Activated CD4-positive, alpha-beta memory T cell treated with anti-CD3 and anti-CD28 coated beads, Interleukin-2, amount 10 ng/mL, durations not matched to agents 7 days and 5 days (primary cell): ENCODE measurements at regions not wholly inside any gene's neighbourhood (a gene's known extent, or its start where the extent isn't known, plus 50 kb on each side); places are given as distances from the start of the nearest gene placed in this dataset.

ENCODE experiments used
- CTCF ChIA-PET: fragments of 350-600 bp; sonication (Branson Sonifier 250); formaldehyde crosslinking; loops from one replicate; lab custom pipeline; 2021; ENCODE audit warnings: antibody characterized with exemption, inconsistent platforms; lab: Charles Lee
- POLR2A ChIA-PET: fragments of 350-600 bp; sonication (Branson Sonifier 250); formaldehyde crosslinking; loops from one replicate; lab custom pipeline; 2021; ENCODE audit warnings: antibody characterized with exemption; lab: Charles Lee
- DNase-seq: peaks from one replicate; pipeline ENCODE4 v3.0.0-alpha.2; 2020
- H3K27ac Mint-ChIP-seq: one replicate; pipeline ENCODE4 v1.8.0; 2021; ENCODE audit warnings: mild to moderate bottlenecking, mixed read lengths
- H3K27me3 Mint-ChIP-seq: one replicate; pipeline ENCODE4 v1.8.0; 2021; ENCODE audit warnings: mixed read lengths
- H3K36me3 Mint-ChIP-seq: one replicate; pipeline ENCODE4 v1.8.0; 2021; ENCODE audit warnings: low read depth, mixed read lengths
- H3K4me1 Mint-ChIP-seq: one replicate; pipeline ENCODE4 v1.8.0; 2021; ENCODE audit warnings: mixed read lengths
- H3K4me3 Mint-ChIP-seq: one replicate; pipeline ENCODE4 v1.8.0; 2021; ENCODE audit warnings: mild to moderate bottlenecking, mixed read lengths
- H3K9me3 Mint-ChIP-seq: one replicate; pipeline ENCODE4 v1.8.0; 2021; ENCODE audit warnings: mixed read lengths

DNA sequence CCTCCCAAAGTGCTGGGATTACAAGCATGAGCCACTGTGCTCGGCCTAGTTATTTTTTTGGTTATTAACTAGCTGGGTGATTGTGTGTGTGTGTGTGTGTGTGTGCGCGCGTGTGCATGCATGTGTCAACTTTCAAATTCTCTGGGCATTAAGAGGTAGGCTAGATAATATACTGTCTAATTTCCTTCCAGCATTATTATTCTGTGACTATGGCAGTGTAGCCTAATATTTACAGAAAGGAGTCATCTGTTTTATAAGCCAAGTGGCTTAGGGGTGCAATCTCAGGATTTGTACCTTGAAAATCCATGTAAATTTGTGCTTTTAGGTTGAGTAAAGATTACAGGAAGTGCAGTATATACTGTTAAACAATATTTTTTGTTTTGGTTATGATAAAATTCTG is 85.1 kb upstream of the ZBTB20 start:
- H3K36me3 Mint-ChIP-seq, result no peaks in the 10 kb centered on the region
- CTCF ChIA-PET, result interaction anchor here (0.7 kb wide), 1 partner anchor 839 kb away, joined by 3 read pairs; no protein-coding TSS in a partner anchor
- POLR2A ChIA-PET, result no interaction called here
- no peaks in the 10 kb centered on the region for H3K4me1 Mint-ChIP-seq
- H3K27ac Mint-ChIP-seq, result no peak overlapping the region
- H3K4me3 Mint-ChIP-seq, result no peak overlapping the region
- DNase-seq, result no peak
- H3K9me3 Mint-ChIP-seq, result no peaks in the 10 kb centered on the region
- no peaks in the 10 kb centered on the region for H3K27me3 Mint-ChIP-seq

DNA sequence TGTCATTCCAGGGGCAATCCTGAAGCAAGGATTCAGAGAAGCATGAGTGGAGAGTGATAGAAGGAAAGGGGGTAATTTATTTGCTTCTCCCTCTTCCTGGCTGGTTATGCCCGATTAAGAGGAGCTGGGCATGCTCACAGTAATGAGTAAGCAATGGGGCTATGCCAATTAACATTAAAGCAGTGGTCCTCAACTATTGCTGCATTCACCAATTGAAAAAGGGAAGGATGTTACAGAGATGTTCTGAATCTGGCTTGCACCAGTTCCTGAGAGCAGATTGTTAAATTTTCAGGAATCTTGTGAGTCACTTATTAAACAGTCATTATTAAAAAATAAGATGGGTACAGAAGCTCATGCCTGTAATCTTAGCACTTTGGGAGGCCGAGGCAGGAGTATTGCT is 85.9 kb upstream of the ZBTB20 start:
- CTCF ChIA-PET, result interaction anchor here (1.3 kb wide), 1 partner anchor 15 kb away, joined by 3 read pairs; no protein-coding TSS in a partner anchor
- no peak for DNase-seq
- no peaks in the 10 kb centered on the region for H3K36me3 Mint-ChIP-seq
- no peaks in the 10 kb centered on the region for H3K27me3 Mint-ChIP-seq
- no peaks in the 10 kb centered on the region for H3K4me1 Mint-ChIP-seq
- no peaks in the 10 kb centered on the region for H3K9me3 Mint-ChIP-seq
- no peak overlapping the region for H3K27ac Mint-ChIP-seq
- POLR2A ChIA-PET, result no interaction called here
- H3K4me3 Mint-ChIP-seq, result no peak overlapping the region

DNA sequence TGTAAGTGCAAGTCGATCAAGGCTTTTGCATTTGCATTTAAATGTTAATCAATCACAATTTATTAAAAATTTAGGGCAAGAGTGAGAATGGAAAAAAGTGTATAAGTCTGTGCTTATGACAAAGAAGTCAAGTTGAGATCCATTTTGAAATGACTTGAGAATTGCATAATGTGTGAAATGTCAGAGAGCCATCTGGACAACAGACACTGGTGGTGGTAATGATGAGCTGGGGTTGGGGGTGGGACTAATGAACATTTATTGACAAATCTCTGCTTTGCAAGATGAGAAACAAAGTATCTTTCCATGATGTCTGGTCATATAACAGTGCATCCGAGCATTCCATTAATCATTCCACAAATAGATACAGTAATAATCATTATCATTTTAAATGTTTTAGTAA is 89.4 kb upstream of the ZBTB20 start:
- no peaks in the 10 kb centered on the region for H3K36me3 Mint-ChIP-seq
- ChIA-PET CTCF (no interaction called here), POLR2A (no interaction called here)
- H3K27me3 Mint-ChIP-seq, result no peaks in the 10 kb centered on the region
- DNase-seq, result no peak
- no peak overlapping the region for H3K27ac Mint-ChIP-seq
- H3K9me3 Mint-ChIP-seq, result no peaks in the 10 kb centered on the region
- H3K4me3 Mint-ChIP-seq, result no peak overlapping the region
- no peaks in the 10 kb centered on the region for H3K4me1 Mint-ChIP-seq

DNA sequence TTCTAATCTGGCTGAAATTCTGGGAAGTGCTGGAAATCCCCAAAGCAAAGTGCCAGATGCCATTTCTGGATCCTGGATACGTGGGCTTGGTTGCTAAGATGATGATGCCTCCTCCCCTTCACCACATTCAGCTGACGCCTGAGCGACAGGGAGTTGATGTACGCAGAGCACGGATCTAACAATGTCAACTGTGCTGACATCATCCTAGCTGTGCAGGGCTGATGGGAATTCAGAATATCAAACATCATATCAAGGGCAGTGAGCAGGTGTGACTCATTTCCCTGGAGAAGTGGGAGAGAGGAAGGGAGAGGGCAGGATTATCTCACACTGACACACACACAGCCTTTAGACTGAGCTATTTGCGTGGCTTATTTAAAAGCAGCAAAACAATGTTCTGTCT is 92.6 kb upstream of the ZBTB20 start:
- CTCF ChIA-PET, result no interaction called here
- DNase-seq, result no peak
- Mint-ChIP-seq H3K4me1 (no peaks in the 10 kb centered on the region), H3K9me3 (no peaks in the 10 kb centered on the region), H3K27me3 (no peaks in the 10 kb centered on the region), H3K4me3 (no peak overlapping the region), H3K36me3 (no peaks in the 10 kb centered on the region), H3K27ac (no peak overlapping the region)
- POLR2A ChIA-PET, result no interaction called here

DNA sequence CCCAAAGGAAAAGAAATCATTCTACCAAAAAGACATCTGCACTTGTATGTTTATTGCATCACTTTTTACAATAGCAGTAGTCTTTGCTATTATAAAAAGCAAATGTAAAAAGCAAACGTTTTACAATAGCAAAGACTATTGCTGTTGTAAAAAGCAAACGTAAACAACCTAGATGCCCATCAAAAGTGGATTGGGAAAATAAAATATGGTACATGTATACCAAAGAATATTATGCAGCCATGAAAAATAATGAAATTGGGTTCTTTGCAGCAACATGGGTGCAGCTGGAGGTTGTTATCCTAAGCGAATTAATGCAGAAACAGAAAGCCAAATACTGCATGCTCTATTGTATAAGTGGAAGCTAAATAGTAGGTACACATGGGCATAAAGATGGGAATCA is 97.3 kb upstream of the ZBTB20 start:
- CTCF ChIA-PET, result no interaction called here
- Mint-ChIP-seq H3K9me3 (no peaks in the 10 kb centered on the region), H3K4me3 (no peak overlapping the region), H3K4me1 (no peaks in the 10 kb centered on the region), H3K36me3 (no peaks in the 10 kb centered on the region), H3K27me3 (no peaks in the 10 kb centered on the region), H3K27ac (no peak overlapping the region)
- no peak for DNase-seq
- POLR2A ChIA-PET, result no interaction called here

DNA sequence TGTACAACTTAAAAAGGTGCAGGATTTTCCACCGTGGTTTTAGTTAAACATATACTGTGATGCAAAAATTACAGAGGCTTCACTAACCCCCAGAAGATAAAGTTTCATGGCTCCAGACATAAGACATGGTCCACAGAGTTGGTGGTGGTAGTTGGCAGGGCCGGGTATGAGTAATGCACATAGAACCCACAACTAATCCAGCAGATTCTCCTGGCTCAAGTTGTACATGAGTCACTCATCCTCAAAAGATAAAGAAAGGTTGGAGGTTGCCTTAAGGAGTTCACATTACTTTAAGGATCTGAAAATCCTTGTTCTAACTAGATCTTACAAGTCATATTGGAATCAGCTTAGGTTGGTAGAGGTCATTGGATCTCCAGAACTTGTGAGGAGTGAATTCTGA is 98.3 kb upstream of the ZBTB20 start:
- CTCF ChIA-PET, result no interaction called here
- Mint-ChIP-seq H3K27me3 (no peaks in the 10 kb centered on the region), H3K4me3 (no peak overlapping the region), H3K9me3 (no peaks in the 10 kb centered on the region), H3K36me3 (no peaks in the 10 kb centered on the region), H3K4me1 (no peaks in the 10 kb centered on the region), H3K27ac (no peak overlapping the region)
- no peak for DNase-seq
- POLR2A ChIA-PET, result interaction anchor here (0.6 to 0.7 kb wide), 2 partner anchors 70 to 145 kb away, joined by 3 read pairs; no protein-coding TSS in a partner anchor

DNA sequence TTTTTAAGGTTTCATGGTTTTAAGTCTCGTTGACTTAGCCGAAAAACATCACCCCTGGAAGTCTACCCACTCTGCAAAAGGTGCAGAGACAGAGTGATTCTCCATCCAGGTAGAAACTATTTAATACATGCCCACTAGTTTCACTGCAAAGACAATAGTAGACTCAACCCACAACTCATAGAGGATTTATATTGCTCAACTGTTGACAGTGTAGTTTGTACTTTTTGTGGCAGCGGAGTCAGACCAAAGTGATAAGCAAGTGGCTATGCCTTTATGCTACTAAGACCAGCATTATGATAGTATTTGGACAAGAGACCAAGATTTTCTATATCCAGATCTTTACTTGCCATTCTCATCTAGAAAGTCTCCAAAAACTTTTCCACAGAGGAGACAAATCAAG is 98.8 kb upstream of the ZBTB20 start:
- no peak for DNase-seq
- no peaks in the 10 kb centered on the region for H3K36me3 Mint-ChIP-seq
- ChIA-PET POLR2A (no interaction called here), CTCF (no interaction called here)
- H3K27me3 Mint-ChIP-seq, result no peaks in the 10 kb centered on the region
- H3K4me3 Mint-ChIP-seq, result no peak overlapping the region
- no peak overlapping the region for H3K27ac Mint-ChIP-seq
- no peaks in the 10 kb centered on the region for H3K4me1 Mint-ChIP-seq
- H3K9me3 Mint-ChIP-seq, result no peaks in the 10 kb centered on the region

DNA sequence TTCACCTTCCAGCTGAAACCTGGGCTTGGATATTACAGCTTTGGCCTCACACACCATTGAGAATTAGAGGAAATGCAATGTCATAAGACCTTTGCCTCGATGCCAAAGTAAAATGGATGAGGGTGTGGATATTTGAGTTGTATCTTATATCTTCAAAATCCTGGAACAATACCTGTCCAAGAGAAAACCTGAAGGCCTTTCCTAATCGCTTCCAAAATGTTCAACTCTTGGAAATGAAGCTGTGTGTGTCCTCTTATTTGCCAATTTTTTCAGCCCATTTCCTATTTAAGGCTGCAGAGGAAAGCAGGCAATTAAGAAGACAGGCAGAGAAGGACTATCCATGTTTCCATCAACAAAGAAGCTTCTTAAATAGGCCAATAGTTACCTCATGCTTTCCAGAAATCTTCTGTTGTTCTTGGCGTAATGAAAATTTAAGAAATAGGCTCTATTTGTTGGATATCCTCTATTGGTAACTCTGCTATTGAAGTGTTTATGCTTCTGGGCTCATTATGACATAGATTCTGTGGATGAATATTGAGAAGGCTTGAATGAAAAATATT is 99.5 kb upstream of the ZBTB20 start:
- H3K9me3 Mint-ChIP-seq, result no peaks in the 10 kb centered on the region
- ChIA-PET POLR2A (no interaction called here), CTCF (no interaction called here)
- H3K4me1 Mint-ChIP-seq, result no peaks in the 10 kb centered on the region
- H3K4me3 Mint-ChIP-seq, result no peak overlapping the region
- H3K27ac Mint-ChIP-seq, result no peak overlapping the region
- no peaks in the 10 kb centered on the region for H3K27me3 Mint-ChIP-seq
- no peak for DNase-seq
- no peaks in the 10 kb centered on the region for H3K36me3 Mint-ChIP-seq

DNA sequence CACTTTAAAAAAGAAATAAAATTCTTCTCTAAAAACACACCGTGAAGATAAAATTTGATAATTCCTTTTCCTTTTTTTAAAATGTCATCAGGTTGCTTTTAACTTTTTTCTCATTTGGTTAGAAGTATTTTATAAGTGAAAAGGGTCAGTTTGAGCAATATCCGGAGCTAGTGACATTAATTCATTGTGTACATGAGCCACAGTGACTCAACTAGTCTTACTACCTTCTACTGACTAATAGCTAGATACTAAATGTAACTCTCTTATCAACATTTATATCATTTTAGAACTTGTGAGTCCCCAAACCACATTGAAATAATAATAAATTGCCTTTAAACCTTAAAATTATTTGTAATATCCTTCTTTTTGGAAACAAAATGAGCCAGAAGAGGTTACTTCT is 101.2 kb upstream of the ZBTB20 start:
- Mint-ChIP-seq H3K4me1 (no peaks in the 10 kb centered on the region), H3K27ac (no peak overlapping the region), H3K27me3 (no peaks in the 10 kb centered on the region), H3K36me3 (no peaks in the 10 kb centered on the region), H3K9me3 (no peaks in the 10 kb centered on the region), H3K4me3 (no peak overlapping the region)
- ChIA-PET POLR2A (no interaction called here), CTCF (no interaction called here)
- no peak for DNase-seq

DNA sequence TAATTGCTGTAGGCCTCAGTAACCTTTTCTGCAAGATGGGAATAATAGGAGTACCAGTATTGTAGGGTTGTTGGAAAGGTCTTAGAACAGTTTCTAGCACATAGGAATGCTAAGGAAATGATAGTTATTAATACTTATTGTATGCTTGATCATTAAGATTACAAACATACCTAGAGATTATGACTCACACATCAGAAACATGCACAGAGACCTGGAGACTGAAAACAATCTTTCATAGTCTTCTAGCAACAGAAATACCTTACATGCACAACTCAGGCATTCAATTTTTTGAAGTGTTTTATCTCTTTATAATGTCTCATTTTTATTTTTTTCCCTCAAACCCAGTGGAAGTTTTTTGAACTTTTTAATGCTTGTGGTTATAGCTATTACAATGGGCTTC is 104.4 kb upstream of the ZBTB20 start:
- H3K9me3 Mint-ChIP-seq, result peaks cover 5% of the 10 kb centered on the region
- POLR2A ChIA-PET, result no interaction called here
- CTCF ChIA-PET, result no interaction called here
- no peaks in the 10 kb centered on the region for H3K4me1 Mint-ChIP-seq
- DNase-seq, result no peak
- no peak overlapping the region for H3K4me3 Mint-ChIP-seq
- H3K27me3 Mint-ChIP-seq, result no peaks in the 10 kb centered on the region
- H3K36me3 Mint-ChIP-seq, result no peaks in the 10 kb centered on the region
- H3K27ac Mint-ChIP-seq, result no peak overlapping the region

DNA sequence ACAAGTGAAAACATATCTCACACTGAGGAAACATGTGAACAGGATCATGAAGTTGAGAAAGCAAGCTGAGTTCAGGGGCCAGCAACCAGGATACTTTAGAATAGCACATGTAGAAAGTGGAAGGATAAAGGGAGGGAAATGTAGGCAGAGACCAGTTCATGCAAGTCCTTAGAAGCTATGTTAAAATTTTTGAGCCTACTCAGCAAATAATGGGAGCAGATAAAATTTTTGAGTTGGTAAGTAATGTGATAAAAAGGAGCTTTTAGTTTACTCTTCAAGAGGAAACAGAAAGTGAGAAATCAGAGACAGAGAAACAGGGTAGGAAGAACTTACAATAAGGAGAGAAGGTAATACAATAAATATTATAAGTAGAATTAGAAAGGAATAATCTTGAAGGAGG is 105.6 kb upstream of the ZBTB20 start:
- ChIA-PET POLR2A (no interaction called here), CTCF (interaction anchor here (0.7 kb wide), 1 partner anchor 1365 kb away, joined by 3 read pairs; no protein-coding TSS in a partner anchor)
- Mint-ChIP-seq H3K4me3 (no peak overlapping the region), H3K9me3 (peaks cover 5% of the 10 kb centered on the region), H3K27me3 (no peaks in the 10 kb centered on the region), H3K36me3 (no peaks in the 10 kb centered on the region), H3K4me1 (no peaks in the 10 kb centered on the region), H3K27ac (no peak overlapping the region)
- no peak for DNase-seq

DNA sequence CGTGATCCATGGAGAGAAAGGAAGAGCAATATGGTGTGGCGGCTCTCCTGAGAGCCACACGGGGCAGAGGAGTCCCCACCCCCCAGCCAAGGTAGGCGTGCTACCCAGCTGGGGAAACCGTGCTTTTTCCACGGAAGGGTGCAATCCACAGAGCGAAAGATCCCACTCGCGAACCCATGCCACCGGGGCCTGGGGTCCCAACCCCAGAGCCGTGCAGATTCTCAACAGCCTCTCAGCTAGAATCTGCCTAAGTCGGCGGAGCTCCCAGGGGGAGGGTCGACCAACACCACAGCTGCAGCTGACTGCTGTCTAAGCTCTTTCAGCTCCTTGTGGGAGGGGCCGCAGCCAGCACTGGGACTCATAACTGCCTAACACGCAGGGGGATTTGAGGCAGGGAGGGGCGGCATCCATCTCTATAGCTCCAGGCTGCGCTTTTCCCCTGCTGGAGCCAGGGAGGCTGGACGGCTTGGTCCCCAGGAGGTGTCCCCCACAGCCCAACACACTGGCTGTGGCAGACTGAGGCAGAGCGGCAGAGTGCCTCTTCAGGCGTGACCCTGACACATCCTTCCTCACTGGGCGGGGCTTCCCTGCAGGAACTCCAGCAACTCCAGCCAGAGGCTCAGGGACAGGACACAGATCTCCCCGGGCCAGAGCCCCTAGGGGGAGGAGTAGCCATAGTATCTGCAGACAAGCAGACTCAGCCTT is 107.6 kb upstream of the ZBTB20 start:
- DNase-seq, result no peak
- ChIA-PET CTCF (no interaction called here), POLR2A (no interaction called here)
- no peaks in the 10 kb centered on the region for H3K4me1 Mint-ChIP-seq
- H3K9me3 Mint-ChIP-seq, result peaks cover 5% of the 10 kb centered on the region
- no peaks in the 10 kb centered on the region for H3K36me3 Mint-ChIP-seq
- H3K27ac Mint-ChIP-seq, result no peak overlapping the region
- H3K4me3 Mint-ChIP-seq, result no peak overlapping the region
- H3K27me3 Mint-ChIP-seq, result no peaks in the 10 kb centered on the region

DNA sequence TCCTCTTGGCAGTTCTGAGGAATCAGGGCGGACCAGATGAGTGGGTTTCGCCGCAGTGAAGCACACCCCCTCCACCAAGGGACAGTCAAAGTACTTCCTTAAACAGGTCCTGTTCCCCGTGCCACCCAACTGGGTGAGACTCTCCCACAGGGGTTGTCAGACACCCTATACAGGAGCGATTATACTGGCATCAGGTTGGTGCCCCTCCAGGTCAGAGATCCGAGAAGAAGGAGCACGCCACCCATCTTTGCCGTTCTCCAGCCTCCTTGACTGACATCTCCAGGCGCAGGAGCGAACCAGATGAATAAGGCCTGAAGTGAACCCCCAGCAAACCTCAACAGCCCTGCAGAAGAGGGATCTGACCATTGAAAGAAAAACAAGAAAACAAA is 108.1 kb upstream of the ZBTB20 start:
- DNase-seq, result no peak
- H3K4me3 Mint-ChIP-seq, result no peak overlapping the region
- H3K27me3 Mint-ChIP-seq, result no peaks in the 10 kb centered on the region
- CTCF ChIA-PET, result no interaction called here
- H3K4me1 Mint-ChIP-seq, result no peaks in the 10 kb centered on the region
- H3K36me3 Mint-ChIP-seq, result no peaks in the 10 kb centered on the region
- peaks cover 5% of the 10 kb centered on the region for H3K9me3 Mint-ChIP-seq
- POLR2A ChIA-PET, result no interaction called here
- H3K27ac Mint-ChIP-seq, result no peak overlapping the region

DNA sequence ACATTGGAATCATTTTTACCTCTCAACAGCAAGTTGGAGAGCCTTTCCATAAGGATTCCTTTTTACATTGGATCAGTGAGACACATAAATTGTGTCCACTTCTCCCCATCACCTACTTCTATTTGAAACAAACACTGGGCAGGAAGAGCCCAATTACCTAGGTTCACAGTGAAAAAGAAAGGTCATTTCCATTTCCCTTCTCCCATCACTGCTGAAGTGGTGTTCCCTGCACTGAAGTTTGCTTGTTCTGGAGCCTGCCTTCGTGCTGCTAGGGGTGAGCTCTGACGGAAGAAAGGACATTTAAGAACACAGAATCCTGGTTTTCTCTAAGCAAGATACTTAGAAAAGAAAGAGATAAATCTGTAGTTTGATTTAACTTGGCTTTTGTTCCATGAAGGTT is 123.8 kb upstream of the ZBTB20 start:
- no peak for DNase-seq
- H3K4me1 Mint-ChIP-seq, result no peaks in the 10 kb centered on the region
- H3K27ac Mint-ChIP-seq, result no peak overlapping the region
- H3K9me3 Mint-ChIP-seq, result no peaks in the 10 kb centered on the region
- no peaks in the 10 kb centered on the region for H3K27me3 Mint-ChIP-seq
- H3K36me3 Mint-ChIP-seq, result no peaks in the 10 kb centered on the region
- ChIA-PET CTCF (no interaction called here), POLR2A (no interaction called here)
- H3K4me3 Mint-ChIP-seq, result no peak overlapping the region
